22Rv1 (cell line): ENCODE measurements at regions not wholly inside any gene's neighbourhood (a gene's known extent, or its start where the extent isn't known, plus 50 kb on each side); places are given as distances from the start of the nearest gene placed in this dataset.
A peak's percentile ranks its signal among the peaks of the same experiment; 100 is the strongest.

Experiments used
- H3K27ac ChIP-seq: fragments of 450-650 bp; 2 replicates; pipeline ENCODE4 v1.5.1; 2017
- ZFX ChIP-seq: fragments of 450-650 bp; IDR thresholded peaks from 2 replicates; pipeline ENCODE4 v1.6.1; 2017; ENCODE audit warnings: antibody characterized with exemption, borderline replicate concordance
- TF ChIP-seq, protein P1 (sequence below): fragments of 450-650 bp; IDR thresholded peaks from 2 replicates; pipeline ENCODE4 v1.5.1; 2017; ENCODE audit warnings: mild to moderate bottlenecking

GRCh38 chr14:71203306-71203705, 296.0 kb downstream of the PCNX1 start:
- H3K27ac ChIP-seq, result no peak overlapping the region
- no peak for TF ChIP-seq ZFX
- TF ChIP-seq, protein P1, sequence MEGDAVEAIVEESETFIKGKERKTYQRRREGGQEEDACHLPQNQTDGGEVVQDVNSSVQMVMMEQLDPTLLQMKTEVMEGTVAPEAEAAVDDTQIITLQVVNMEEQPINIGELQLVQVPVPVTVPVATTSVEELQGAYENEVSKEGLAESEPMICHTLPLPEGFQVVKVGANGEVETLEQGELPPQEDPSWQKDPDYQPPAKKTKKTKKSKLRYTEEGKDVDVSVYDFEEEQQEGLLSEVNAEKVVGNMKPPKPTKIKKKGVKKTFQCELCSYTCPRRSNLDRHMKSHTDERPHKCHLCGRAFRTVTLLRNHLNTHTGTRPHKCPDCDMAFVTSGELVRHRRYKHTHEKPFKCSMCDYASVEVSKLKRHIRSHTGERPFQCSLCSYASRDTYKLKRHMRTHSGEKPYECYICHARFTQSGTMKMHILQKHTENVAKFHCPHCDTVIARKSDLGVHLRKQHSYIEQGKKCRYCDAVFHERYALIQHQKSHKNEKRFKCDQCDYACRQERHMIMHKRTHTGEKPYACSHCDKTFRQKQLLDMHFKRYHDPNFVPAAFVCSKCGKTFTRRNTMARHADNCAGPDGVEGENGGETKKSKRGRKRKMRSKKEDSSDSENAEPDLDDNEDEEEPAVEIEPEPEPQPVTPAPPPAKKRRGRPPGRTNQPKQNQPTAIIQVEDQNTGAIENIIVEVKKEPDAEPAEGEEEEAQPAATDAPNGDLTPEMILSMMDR, result no peak

GRCh38 chr14:71204231-71204630, 297.0 kb downstream of the PCNX1 start:
- TF ChIP-seq, protein P1, result no peak
- no peak for TF ChIP-seq ZFX
- no peak overlapping the region for H3K27ac ChIP-seq

- H3K27ac ChIP-seq, result no peak overlapping the region
- no peak for TF ChIP-seq ZFX
- TF ChIP-seq, protein P1, result no peak
Observed at GRCh38 chr14:71204768-71205167, 297.5 kb downstream of the PCNX1 start.

DNA sequence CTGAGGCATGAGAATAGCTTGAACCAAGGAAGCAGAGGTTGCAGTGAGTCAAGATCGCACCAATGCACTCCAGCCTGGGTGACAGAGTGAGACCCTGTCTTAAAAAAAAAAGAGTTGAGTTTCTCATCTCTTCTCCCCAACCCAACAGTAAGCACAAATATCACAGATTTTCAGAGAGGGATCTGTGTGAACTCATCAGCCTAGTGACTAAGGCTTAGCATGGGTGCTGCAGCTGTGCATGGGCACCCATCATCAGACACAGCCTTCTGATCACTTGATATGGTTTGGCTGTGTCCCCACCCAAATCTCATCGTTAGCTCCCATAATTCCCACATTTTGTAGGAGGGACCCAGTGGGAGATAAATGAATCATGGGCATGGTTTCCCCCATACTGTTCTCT, 298.9 kb downstream of the PCNX1 start:
- no peak overlapping the region for H3K27ac ChIP-seq
- TF ChIP-seq ZFX, result no peak
- TF ChIP-seq, protein P1, result no peak

- TF ChIP-seq, protein P1, result no peak
- TF ChIP-seq ZFX, result no peak
- H3K27ac ChIP-seq, result no peak overlapping the region
Observed at GRCh38 chr14:71206766-71207371, 299.6 kb downstream of the PCNX1 start.

DNA sequence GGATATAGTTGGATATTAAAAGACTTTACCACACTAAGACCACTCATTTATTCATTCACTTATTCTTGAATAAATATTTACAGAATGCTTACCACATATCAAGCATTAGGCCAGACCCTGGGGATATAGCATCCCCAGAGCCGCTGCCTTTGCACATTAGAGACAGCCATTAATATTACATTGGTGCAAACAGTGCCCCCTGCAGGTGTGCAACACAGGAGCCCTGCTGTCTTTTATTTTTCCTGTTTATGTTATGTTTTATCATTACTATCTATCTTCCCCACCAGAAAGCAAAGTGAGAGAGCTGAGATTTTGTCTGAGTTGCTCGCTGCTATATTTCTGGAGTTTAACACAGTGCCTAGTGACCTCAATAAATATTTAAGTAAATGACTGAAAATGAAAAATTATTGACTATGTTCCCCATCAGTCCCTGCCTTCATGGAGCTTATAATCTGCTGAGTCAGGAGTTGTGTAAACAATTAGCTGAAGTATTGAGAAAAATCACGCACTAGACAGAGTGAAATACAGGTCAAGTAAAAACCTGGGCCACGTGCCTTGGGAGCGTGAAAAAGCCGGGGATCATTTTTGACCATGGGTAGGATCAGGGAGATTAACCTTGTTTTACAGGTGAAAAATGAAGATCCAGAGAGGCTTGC, 301.6 kb downstream of the PCNX1 start:
- no peak overlapping the region for H3K27ac ChIP-seq
- no peak for TF ChIP-seq ZFX
- TF ChIP-seq, protein P1, result peak; percentile 15; the same call in 1 of the 2 replicates

DNA sequence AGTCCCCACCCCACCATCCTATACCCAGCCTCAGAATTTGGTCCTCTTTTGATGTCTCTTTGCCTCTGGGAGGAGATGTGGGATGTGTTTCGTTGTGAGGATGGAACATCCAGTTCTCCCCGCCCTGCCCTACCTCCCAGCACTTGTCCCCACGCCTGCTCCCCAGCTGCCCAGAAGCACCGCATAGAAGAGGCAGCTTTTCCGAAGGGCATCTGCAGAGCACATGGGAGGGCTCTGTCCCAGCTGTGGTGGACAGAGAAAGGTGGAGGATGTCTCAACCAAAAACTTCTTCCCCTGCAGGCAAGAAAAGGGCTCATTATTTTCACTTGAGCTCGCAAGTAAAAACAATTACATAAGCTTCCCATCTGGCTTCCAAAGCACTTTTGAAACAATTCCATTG, 302.6 kb downstream of the PCNX1 start:
- TF ChIP-seq, protein P1, result no peak
- no peak for TF ChIP-seq ZFX
- no peak overlapping the region for H3K27ac ChIP-seq
